ENCODE measurements at regions not wholly inside any gene's neighbourhood (a gene's known extent, or its start where the extent isn't known, plus 50 kb on each side); places are given as distances from the start of the nearest gene placed in this dataset.

- no peaks in the 10 kb centered on the region for H3K4me1 ChIP-seq (ENCODE audit: insufficient read depth, low read length, severe bottlenecking)
- peaks cover 3% of the 10 kb centered on the region; the same call in 1 of the 2 replicates for H3K9me3 ChIP-seq (ENCODE audit: low read length)
- TF ChIP-seq CTCF (IDR thresholded peaks at IDR 0.05; ENCODE audit: low read length), result no peak
- no peak for TF ChIP-seq EZH2 (IDR thresholded peaks at IDR 0.05; ENCODE audit: borderline replicate concordance, low read length)
- H3K36me3 ChIP-seq (ENCODE audit: insufficient read depth, low read length), result no peaks in the 10 kb centered on the region
- H3K27me3 ChIP-seq (ENCODE audit: insufficient read depth, low read length), result peaks cover 6% of the 10 kb centered on the region
- H3F3A ChIP-seq (ENCODE audit: insufficient read depth, low read length), result no peaks in the 10 kb centered on the region
- no peaks in the 10 kb centered on the region for H3K79me2 ChIP-seq (ENCODE audit: insufficient read depth, low read length)
- no peak overlapping the region for H3K9ac ChIP-seq (ENCODE audit: low read length)
- H3K27ac ChIP-seq (ENCODE audit: low read depth, low read length, poor library complexity, severe bottlenecking), result no peak overlapping the region
- H3K4me3 ChIP-seq (ENCODE audit: low read depth, low read length, poor library complexity, severe bottlenecking), result no peak overlapping the region
- no peaks in the 10 kb centered on the region for H4K20me1 ChIP-seq (ENCODE audit: insufficient read depth, low read length)
- no peaks in the 10 kb centered on the region for H3K9me2 ChIP-seq (ENCODE audit: low read depth, low read length)
- no peak overlapping the region for H2AFZ ChIP-seq (ENCODE audit: low read length)
- H3K4me2 ChIP-seq (ENCODE audit: low read length), result no peak overlapping the region
Measured at GRCh38 chr2:120460511-120460910, 114.6 kb downstream of the INHBB start.

GRCh38 chr2:120461092-120461491 is 115.2 kb downstream of the INHBB start:
- no peak overlapping the region for H3K27ac ChIP-seq (ENCODE audit: low read depth, low read length, poor library complexity, severe bottlenecking)
- no peaks in the 10 kb centered on the region for H3K4me1 ChIP-seq (ENCODE audit: insufficient read depth, low read length, severe bottlenecking)
- no peaks in the 10 kb centered on the region for H4K20me1 ChIP-seq (ENCODE audit: insufficient read depth, low read length)
- TF ChIP-seq EZH2 (IDR thresholded peaks at IDR 0.05; ENCODE audit: borderline replicate concordance, low read length) (no peak), CTCF (IDR thresholded peaks at IDR 0.05; ENCODE audit: low read length) (no peak)
- no peak overlapping the region for H2AFZ ChIP-seq (ENCODE audit: low read length)
- no peaks in the 10 kb centered on the region for H3K79me2 ChIP-seq (ENCODE audit: insufficient read depth, low read length)
- no peaks in the 10 kb centered on the region for H3K9me2 ChIP-seq (ENCODE audit: low read depth, low read length)
- H3K4me3 ChIP-seq (ENCODE audit: low read depth, low read length, poor library complexity, severe bottlenecking), result no peak overlapping the region
- H3K4me2 ChIP-seq (ENCODE audit: low read length), result no peak overlapping the region
- H3F3A ChIP-seq (ENCODE audit: insufficient read depth, low read length), result no peaks in the 10 kb centered on the region
- H3K36me3 ChIP-seq (ENCODE audit: insufficient read depth, low read length), result no peaks in the 10 kb centered on the region
- no peak overlapping the region for H3K9ac ChIP-seq (ENCODE audit: low read length)
- H3K27me3 ChIP-seq (ENCODE audit: insufficient read depth, low read length), result peaks cover 6% of the 10 kb centered on the region
- peaks cover 3% of the 10 kb centered on the region; the same call in 1 of the 2 replicates for H3K9me3 ChIP-seq (ENCODE audit: low read length)

GRCh38 chr2:120461546-120462537 is 115.9 kb downstream of the INHBB start:
- no peak overlapping the region for H3K9ac ChIP-seq (ENCODE audit: low read length)
- no peaks in the 10 kb centered on the region for H3K36me3 ChIP-seq (ENCODE audit: insufficient read depth, low read length)
- H3K4me2 ChIP-seq (ENCODE audit: low read length), result no peak overlapping the region
- H3K4me3 ChIP-seq (ENCODE audit: low read depth, low read length, poor library complexity, severe bottlenecking), result no peak overlapping the region
- H3F3A ChIP-seq (ENCODE audit: insufficient read depth, low read length), result no peaks in the 10 kb centered on the region
- H3K4me1 ChIP-seq (ENCODE audit: insufficient read depth, low read length, severe bottlenecking), result no peaks in the 10 kb centered on the region
- peaks cover 3% of the 10 kb centered on the region; the same call in 1 of the 2 replicates for H3K9me3 ChIP-seq (ENCODE audit: low read length)
- H3K27ac ChIP-seq (ENCODE audit: low read depth, low read length, poor library complexity, severe bottlenecking), result no peak overlapping the region
- H3K27me3 ChIP-seq (ENCODE audit: insufficient read depth, low read length), result peaks cover 6% of the 10 kb centered on the region
- no peaks in the 10 kb centered on the region for H3K9me2 ChIP-seq (ENCODE audit: low read depth, low read length)
- TF ChIP-seq EZH2 (IDR thresholded peaks at IDR 0.05; ENCODE audit: borderline replicate concordance, low read length), result no peak
- no peak for TF ChIP-seq CTCF (IDR thresholded peaks at IDR 0.05; ENCODE audit: low read length)
- no peaks in the 10 kb centered on the region for H4K20me1 ChIP-seq (ENCODE audit: insufficient read depth, low read length)
- no peak overlapping the region for H2AFZ ChIP-seq (ENCODE audit: low read length)
- H3K79me2 ChIP-seq (ENCODE audit: insufficient read depth, low read length), result no peaks in the 10 kb centered on the region

Measured in OCI-LY1 (cell line).